OCI-LY1 (cell line): ENCODE measurements at regions not wholly inside any gene's neighbourhood (a gene's known extent, or its start where the extent isn't known, plus 50 kb on each side); places are given as distances from the start of the nearest gene placed in this dataset.

Experiments
- EZH2 ChIP-seq: fragments of 200-600 bp; sonication (generic), shearing (Covaris generic); IDR thresholded peaks from 2 replicates; pipeline ENCODE4 v1.8.0; 2017; ENCODE audit warnings: borderline replicate concordance, mixed run types, mild to moderate bottlenecking, antibody characterized with exemption, low read length, moderate library complexity, mixed read lengths
- TF ChIP-seq, protein P1 (sequence below): fragments of 200-600 bp; sonication (generic), shearing (Covaris generic); IDR thresholded peaks from 2 replicates; pipeline ENCODE4 v1.5.1; 2017; ENCODE audit warnings: mild to moderate bottlenecking, antibody characterized with exemption, low read length, moderate library complexity, mixed read lengths

DNA sequence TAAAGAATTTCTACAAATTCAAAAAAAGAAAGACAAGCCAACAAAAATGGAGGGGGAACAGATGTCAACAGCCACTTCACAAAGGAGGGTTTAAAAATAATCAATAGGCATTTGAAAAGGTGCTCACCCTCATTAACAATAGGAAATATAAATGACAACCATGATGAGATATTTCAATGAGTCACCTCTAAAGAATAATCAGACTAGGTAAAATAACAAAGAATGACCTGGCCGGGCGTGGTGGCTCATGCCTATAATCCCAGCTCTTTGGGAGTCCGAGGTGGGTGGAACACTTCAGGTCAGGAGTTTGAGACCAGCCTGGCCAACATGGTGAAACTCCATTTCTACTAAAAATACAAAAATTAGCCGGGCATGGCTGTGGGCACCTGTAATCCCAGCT lies 133.6 kb downstream of the KCNE4 start:
- TF ChIP-seq, protein P1, sequence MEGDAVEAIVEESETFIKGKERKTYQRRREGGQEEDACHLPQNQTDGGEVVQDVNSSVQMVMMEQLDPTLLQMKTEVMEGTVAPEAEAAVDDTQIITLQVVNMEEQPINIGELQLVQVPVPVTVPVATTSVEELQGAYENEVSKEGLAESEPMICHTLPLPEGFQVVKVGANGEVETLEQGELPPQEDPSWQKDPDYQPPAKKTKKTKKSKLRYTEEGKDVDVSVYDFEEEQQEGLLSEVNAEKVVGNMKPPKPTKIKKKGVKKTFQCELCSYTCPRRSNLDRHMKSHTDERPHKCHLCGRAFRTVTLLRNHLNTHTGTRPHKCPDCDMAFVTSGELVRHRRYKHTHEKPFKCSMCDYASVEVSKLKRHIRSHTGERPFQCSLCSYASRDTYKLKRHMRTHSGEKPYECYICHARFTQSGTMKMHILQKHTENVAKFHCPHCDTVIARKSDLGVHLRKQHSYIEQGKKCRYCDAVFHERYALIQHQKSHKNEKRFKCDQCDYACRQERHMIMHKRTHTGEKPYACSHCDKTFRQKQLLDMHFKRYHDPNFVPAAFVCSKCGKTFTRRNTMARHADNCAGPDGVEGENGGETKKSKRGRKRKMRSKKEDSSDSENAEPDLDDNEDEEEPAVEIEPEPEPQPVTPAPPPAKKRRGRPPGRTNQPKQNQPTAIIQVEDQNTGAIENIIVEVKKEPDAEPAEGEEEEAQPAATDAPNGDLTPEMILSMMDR = no peak
- no peak for TF ChIP-seq EZH2
